ENCODE measurements at regions not wholly inside any gene's neighbourhood (a gene's known extent, or its start where the extent isn't known, plus 50 kb on each side); places are given as distances from the start of the nearest gene placed in this dataset.

DNA sequence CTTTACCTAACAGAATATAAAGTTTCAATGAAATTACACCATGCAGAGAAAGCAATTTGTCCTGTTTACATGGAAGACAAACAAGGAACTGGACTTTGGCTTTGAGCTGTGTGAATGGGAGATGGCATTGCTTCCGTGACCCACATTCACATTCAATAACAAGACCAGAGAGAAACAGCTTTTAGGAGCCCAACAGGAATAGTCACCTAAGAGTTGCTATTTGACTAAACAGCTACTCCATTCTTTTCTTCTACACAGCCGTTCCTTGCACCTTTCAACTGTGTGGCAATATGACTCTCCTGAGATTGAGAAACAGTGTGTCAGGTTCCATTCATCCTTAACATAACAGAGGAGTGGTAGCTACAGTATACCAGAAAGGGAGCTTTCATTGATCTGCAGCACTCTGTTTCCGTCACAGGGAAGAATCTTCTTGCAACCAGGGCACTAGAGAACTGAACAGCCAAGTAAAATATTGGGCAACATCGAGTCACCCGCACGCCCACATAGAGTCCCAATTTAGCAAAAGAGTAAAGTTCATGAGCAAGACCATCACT is 355.1 kb downstream of the HAO1 start (continued):
- TF ChIP-seq KLF16 (CRISPR knock-in tag; IDR thresholded peaks at IDR 0.05) = peak in 1 of 2 experiments; percentile 55; a peak in 1 of 4 replicates
- TF ChIP-seq CENPX (CRISPR knock-in tag; IDR thresholded peaks at IDR 0.05) = no peak
- TF ChIP-seq ZNF354B (CRISPR knock-in tag; IDR thresholded peaks at IDR 0.05) = 0 out of 2 replicates have a peak, but pooled peaks have one; percentile 64
- TF ChIP-seq HOXA3 (CRISPR knock-in tag; IDR thresholded peaks at IDR 0.05) = peak; percentile 47; the same call in 1 of the 2 replicates
- TF ChIP-seq, protein P1, sequence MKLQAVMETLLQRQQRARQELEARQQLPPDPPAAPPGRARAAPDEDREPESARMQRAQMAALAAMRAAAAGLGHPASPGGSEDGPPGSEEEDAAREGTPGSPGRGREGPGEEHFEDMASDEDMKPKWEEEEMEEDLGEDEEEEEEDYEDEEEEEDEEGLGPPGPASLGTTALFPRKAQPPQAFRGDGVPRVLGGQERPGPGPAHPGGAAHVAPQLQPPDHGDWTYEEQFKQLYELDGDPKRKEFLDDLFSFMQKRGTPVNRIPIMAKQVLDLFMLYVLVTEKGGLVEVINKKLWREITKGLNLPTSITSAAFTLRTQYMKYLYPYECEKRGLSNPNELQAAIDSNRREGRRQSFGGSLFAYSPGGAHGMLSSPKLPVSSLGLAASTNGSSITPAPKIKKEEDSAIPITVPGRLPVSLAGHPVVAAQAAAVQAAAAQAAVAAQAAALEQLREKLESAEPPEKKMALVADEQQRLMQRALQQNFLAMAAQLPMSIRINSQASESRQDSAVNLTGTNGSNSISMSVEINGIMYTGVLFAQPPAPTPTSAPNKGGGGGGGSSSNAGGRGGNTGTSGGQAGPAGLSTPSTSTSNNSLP (IDR thresholded peaks at IDR 0.05; ENCODE audit: low read depth, low read length) = peak; percentile 68; the same call in 1 of the 2 replicates
- peak; percentile 59; the same call in 1 of the 2 replicates for TF ChIP-seq HDAC2 (CRISPR knock-in tag; IDR thresholded peaks at IDR 0.05)
- TF ChIP-seq, protein P2, sequence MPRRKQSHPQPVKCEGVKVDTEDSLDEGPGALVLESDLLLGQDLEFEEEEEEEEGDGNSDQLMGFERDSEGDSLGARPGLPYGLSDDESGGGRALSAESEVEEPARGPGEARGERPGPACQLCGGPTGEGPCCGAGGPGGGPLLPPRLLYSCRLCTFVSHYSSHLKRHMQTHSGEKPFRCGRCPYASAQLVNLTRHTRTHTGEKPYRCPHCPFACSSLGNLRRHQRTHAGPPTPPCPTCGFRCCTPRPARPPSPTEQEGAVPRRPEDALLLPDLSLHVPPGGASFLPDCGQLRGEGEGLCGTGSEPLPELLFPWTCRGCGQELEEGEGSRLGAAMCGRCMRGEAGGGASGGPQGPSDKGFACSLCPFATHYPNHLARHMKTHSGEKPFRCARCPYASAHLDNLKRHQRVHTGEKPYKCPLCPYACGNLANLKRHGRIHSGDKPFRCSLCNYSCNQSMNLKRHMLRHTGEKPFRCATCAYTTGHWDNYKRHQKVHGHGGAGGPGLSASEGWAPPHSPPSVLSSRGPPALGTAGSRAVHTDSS (CRISPR knock-in tag; conservative IDR thresholded peaks at IDR 0.05) = no peak
- TF ChIP-seq ZNF878 (CRISPR knock-in tag; IDR thresholded peaks at IDR 0.05) = no peak
- TF ChIP-seq, protein P3, sequence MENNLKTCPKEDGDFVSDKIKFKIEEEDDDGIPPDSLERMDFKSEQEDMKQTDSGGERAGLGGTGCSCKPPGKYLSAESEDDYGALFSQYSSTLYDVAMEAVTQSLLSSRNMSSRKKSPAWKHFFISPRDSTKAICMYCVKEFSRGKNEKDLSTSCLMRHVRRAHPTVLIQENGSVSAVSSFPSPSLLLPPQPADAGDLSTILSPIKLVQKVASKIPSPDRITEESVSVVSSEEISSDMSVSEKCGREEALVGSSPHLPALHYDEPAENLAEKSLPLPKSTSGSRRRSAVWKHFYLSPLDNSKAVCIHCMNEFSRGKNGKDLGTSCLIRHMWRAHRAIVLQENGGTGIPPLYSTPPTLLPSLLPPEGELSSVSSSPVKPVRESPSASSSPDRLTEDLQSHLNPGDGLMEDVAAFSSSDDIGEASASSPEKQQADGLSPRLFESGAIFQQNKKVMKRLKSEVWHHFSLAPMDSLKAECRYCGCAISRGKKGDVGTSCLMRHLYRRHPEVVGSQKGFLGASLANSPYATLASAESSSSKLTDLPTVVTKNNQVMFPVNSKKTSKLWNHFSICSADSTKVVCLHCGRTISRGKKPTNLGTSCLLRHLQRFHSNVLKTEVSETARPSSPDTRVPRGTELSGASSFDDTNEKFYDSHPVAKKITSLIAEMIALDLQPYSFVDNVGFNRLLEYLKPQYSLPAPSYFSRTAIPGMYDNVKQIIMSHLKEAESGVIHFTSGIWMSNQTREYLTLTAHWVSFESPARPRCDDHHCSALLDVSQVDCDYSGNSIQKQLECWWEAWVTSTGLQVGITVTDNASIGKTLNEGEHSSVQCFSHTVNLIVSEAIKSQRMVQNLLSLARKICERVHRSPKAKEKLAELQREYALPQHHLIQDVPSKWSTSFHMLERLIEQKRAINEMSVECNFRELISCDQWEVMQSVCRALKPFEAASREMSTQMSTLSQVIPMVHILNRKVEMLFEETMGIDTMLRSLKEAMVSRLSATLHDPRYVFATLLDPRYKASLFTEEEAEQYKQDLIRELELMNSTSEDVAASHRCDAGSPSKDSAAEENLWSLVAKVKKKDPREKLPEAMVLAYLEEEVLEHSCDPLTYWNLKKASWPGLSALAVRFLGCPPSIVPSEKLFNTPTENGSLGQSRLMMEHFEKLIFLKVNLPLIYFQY (CRISPR knock-in tag; IDR thresholded peaks at IDR 0.05; ENCODE audit: borderline replicate concordance) = peak; percentile 63; the same call in 1 of the 2 replicates
- TF ChIP-seq, protein P4, sequence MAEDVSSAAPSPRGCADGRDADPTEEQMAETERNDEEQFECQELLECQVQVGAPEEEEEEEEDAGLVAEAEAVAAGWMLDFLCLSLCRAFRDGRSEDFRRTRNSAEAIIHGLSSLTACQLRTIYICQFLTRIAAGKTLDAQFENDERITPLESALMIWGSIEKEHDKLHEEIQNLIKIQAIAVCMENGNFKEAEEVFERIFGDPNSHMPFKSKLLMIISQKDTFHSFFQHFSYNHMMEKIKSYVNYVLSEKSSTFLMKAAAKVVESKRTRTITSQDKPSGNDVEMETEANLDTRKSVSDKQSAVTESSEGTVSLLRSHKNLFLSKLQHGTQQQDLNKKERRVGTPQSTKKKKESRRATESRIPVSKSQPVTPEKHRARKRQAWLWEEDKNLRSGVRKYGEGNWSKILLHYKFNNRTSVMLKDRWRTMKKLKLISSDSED (CRISPR knock-in tag; IDR thresholded peaks at IDR 0.05) = no peak
- peak; percentile 33; the same call in 1 of the 2 replicates for TF ChIP-seq TBX2 (CRISPR knock-in tag; IDR thresholded peaks at IDR 0.05; ENCODE audit: borderline replicate concordance)
- TF ChIP-seq, protein P5, sequence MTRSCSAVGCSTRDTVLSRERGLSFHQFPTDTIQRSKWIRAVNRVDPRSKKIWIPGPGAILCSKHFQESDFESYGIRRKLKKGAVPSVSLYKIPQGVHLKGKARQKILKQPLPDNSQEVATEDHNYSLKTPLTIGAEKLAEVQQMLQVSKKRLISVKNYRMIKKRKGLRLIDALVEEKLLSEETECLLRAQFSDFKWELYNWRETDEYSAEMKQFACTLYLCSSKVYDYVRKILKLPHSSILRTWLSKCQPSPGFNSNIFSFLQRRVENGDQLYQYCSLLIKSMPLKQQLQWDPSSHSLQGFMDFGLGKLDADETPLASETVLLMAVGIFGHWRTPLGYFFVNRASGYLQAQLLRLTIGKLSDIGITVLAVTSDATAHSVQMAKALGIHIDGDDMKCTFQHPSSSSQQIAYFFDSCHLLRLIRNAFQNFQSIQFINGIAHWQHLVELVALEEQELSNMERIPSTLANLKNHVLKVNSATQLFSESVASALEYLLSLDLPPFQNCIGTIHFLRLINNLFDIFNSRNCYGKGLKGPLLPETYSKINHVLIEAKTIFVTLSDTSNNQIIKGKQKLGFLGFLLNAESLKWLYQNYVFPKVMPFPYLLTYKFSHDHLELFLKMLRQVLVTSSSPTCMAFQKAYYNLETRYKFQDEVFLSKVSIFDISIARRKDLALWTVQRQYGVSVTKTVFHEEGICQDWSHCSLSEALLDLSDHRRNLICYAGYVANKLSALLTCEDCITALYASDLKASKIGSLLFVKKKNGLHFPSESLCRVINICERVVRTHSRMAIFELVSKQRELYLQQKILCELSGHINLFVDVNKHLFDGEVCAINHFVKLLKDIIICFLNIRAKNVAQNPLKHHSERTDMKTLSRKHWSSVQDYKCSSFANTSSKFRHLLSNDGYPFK (CRISPR knock-in tag; IDR thresholded peaks at IDR 0.05; ENCODE audit: borderline replicate concordance) = no peak
- no peak for TF ChIP-seq BHLHE40 (IDR thresholded peaks at IDR 0.05; ENCODE audit: low read length)
- no peak for TF ChIP-seq PHF20 (CRISPR knock-in tag; IDR thresholded peaks at IDR 0.05)
- no peak for TF ChIP-seq SOX13 (IDR thresholded peaks at IDR 0.05)
- 0 out of 4 replicates have a peak, but pooled peaks of 1 of the 2 experiments have one; percentile 43 for TF ChIP-seq SOX13 (CRISPR knock-in tag; conservative IDR thresholded peaks at IDR 0.05 in 1 of 2, IDR thresholded peaks at IDR 0.05 in 1 of 2)
- no peak for TF ChIP-seq JUN (CRISPR knock-in tag; IDR thresholded peaks at IDR 0.05)
- no peak for TF ChIP-seq TSC22D2 (CRISPR knock-in tag; IDR thresholded peaks at IDR 0.05; ENCODE audit: borderline replicate concordance)
